Right atrium auricular region (tissue), 2 donors: ENCODE measurements at regions not wholly inside any gene's neighbourhood (a gene's known extent, or its start where the extent isn't known, plus 50 kb on each side); places are given as distances from the start of the nearest gene placed in this dataset.

Source experiments
- DNase-seq: peaks from one replicate; pipeline ENCODE4 v3.0.0-alpha.2; 2019; ENCODE audit warnings: low spot score
- H3K27ac ChIP-seq, 2 donors: fragments of 200-600 bp; sonication (generic); 1 replicate in 1 of 2; 2 replicates in 1 of 2; pipeline ENCODE4 v1.5.1; 2016 to 2019
- H3K27me3 ChIP-seq, 2 donors: fragments of 200-600 bp; sonication (generic); one replicate each; pipeline versions ENCODE4 v1.5.1 to v1.6.0; 2017 to 2019
- H3K36me3 ChIP-seq: fragments of 200-600 bp; sonication (generic); one replicate; pipeline ENCODE4 v1.5.1; 2016
- H3K4me1 ChIP-seq, 2 donors: fragments of 200-600 bp; sonication (generic); one replicate each; pipeline versions ENCODE4 v1.5.1 to v1.6.0; 2017 to 2019
- H3K4me3 ChIP-seq, 2 donors: fragments of 200-600 bp; sonication (generic); 1 replicate in 1 of 2; 2 replicates in 1 of 2; pipeline ENCODE4 v1.5.1; 2017 to 2019; ENCODE audit warnings: mild to moderate bottlenecking in 1 of 2, moderate library complexity in 1 of 2
- H3K9me3 ChIP-seq, 2 donors: fragments of 200-600 bp; sonication (generic); one replicate each; pipeline ENCODE4 v1.5.1; 2019
- TF ChIP-seq, protein P1 (sequence below), 2 donors: fragments of 200-600 bp; sonication (generic); IDR thresholded peaks; one replicate each; pipeline ENCODE4 v1.5.1; 2019; ENCODE audit warnings: antibody characterized with exemption in 2 of 2

DNA sequence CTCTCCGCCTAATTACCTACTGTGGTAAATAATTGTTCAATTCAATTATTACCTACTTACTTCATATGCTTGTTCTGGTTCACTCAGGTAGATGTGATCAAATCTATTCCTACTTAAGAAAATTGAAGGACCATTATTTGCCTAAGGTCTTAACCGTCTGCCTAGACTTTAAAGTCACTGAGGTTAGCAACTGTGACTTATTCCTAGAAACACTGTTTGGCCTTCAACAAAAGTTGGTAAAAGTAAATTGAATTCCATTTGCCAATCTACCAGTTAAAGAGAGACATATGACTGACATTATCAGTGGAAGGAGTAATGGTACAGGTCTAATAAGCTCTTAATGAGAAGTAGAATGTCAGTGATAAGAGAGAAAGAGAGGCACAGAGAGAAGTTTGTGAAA lies 491.5 kb downstream of the NYAP2 start:
- TF ChIP-seq, protein P1, sequence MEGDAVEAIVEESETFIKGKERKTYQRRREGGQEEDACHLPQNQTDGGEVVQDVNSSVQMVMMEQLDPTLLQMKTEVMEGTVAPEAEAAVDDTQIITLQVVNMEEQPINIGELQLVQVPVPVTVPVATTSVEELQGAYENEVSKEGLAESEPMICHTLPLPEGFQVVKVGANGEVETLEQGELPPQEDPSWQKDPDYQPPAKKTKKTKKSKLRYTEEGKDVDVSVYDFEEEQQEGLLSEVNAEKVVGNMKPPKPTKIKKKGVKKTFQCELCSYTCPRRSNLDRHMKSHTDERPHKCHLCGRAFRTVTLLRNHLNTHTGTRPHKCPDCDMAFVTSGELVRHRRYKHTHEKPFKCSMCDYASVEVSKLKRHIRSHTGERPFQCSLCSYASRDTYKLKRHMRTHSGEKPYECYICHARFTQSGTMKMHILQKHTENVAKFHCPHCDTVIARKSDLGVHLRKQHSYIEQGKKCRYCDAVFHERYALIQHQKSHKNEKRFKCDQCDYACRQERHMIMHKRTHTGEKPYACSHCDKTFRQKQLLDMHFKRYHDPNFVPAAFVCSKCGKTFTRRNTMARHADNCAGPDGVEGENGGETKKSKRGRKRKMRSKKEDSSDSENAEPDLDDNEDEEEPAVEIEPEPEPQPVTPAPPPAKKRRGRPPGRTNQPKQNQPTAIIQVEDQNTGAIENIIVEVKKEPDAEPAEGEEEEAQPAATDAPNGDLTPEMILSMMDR (IDR thresholded peaks at IDR 0.05) = no peak
- Histone ChIP-seq H3K4me3 (no peak overlapping the region), H3K27ac (no peak overlapping the region), H3K9me3 (no peaks in the 10 kb centered on the region), H3K27me3 (no peaks in the 10 kb centered on the region), H3K4me1 (no peaks in the 10 kb centered on the region), H3K36me3 (no peaks in the 10 kb centered on the region)
- no peak for DNase-seq

DNA sequence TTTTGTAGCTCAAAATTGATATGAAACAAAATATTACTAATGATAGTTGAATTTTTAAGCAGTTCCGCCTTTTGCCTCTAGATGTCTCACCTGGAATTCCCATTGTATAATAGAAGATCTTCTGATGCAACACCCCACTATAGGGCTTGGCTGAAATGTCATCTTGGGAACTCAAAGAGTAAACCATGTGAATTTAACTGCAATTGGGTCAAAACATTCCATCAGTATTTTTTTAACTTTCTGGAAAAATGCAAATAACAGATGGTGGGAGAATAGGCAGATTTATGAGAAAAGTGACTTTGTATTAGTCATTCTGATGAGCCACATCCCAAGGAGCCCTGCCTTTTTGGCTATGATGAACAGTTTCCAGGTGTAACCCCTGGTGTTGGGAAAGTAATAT lies 489.9 kb downstream of the NYAP2 start:
- Histone ChIP-seq H3K27ac (no peak overlapping the region), H3K36me3 (no peaks in the 10 kb centered on the region), H3K9me3 (no peaks in the 10 kb centered on the region), H3K27me3 (no peaks in the 10 kb centered on the region), H3K4me1 (no peaks in the 10 kb centered on the region), H3K4me3 (no peak overlapping the region)
- TF ChIP-seq, protein P1 (IDR thresholded peaks at IDR 0.05) = peak; percentile 78 to 82
- DNase-seq = no peak

GRCh38 chr2:225867071-225867470 lies 467.6 kb downstream of the NYAP2 start:
- H3K36me3 ChIP-seq = no peaks in the 10 kb centered on the region
- H3K27ac ChIP-seq = no peak overlapping the region
- H3K4me3 ChIP-seq = no peak overlapping the region
- DNase-seq = no peak
- H3K4me1 ChIP-seq = no peaks in the 10 kb centered on the region
- TF ChIP-seq, protein P1 (IDR thresholded peaks at IDR 0.05) = no peak
- H3K9me3 ChIP-seq = no peaks in the 10 kb centered on the region
- no peaks in the 10 kb centered on the region for H3K27me3 ChIP-seq

DNA sequence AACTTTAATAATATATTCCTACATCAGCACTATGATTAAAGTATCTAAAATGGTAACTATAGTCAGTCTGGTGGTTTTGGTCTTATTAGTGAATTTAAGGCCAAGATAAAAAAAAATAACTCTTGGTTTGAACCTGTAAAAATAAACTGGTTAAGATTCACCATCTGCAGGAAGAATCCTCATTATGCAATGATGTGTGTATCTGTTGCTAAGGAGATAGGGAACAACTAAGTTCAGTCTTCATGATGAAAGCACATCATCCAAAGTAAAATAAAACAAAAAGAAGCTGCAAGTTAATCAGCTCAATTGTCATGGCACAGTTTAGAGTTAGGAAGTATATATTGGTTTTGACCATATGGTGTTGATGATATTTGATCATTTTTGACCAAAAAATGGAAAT lies 466.0 kb downstream of the NYAP2 start:
- Histone ChIP-seq H3K9me3 (no peaks in the 10 kb centered on the region), H3K4me1 (no peaks in the 10 kb centered on the region), H3K27me3 (no peaks in the 10 kb centered on the region), H3K36me3 (no peaks in the 10 kb centered on the region), H3K27ac (no peak overlapping the region), H3K4me3 (no peak overlapping the region)
- TF ChIP-seq, protein P1 (IDR thresholded peaks at IDR 0.05) = no peak
- DNase-seq = no peak

DNA sequence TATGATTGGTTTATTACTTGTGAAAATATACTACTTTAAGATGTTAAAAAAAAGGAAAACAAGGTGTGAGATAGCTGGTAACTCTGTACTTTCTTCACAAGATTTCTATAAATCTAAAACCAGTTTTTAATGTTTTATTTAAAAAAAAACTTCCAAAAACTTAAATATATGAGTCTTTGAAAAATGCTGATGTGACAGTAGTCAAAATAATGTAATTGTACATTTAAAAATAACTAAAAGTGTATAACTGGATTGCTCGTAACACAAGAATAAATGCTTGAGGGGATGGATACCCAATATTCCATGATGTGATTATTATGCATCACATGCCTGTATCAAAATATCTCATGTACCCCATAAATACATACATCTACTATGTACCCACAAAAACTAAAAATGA lies 464.9 kb downstream of the NYAP2 start:
- Histone ChIP-seq H3K4me1 (no peaks in the 10 kb centered on the region), H3K27me3 (no peaks in the 10 kb centered on the region), H3K27ac (no peak overlapping the region), H3K36me3 (no peaks in the 10 kb centered on the region), H3K9me3 (no peaks in the 10 kb centered on the region), H3K4me3 (no peak overlapping the region)
- no peak for DNase-seq
- TF ChIP-seq, protein P1 (IDR thresholded peaks at IDR 0.05) = no peak

DNA sequence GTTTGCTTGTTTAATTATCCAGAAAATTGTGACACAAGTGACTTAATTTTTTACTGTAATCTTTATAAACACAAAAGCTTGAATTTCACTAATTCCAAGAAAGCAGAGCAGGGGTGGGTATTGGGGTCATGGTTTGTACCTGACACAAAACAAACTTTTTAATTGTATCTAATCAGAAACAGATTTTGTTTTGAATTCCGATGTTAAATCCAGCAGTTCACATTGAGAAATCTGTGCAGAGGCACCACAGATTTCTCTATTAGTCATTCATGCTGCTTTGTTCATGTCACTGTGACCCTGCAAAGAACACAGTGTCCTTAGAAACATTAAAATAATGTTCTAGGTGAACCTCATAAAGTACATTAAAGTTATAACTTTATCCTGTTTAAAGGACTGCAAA lies 443.4 kb downstream of the NYAP2 start:
- no peak overlapping the region for H3K4me3 ChIP-seq
- H3K9me3 ChIP-seq = no peaks in the 10 kb centered on the region
- no peak overlapping the region for H3K27ac ChIP-seq
- no peaks in the 10 kb centered on the region for H3K4me1 ChIP-seq
- no peaks in the 10 kb centered on the region for H3K36me3 ChIP-seq
- DNase-seq = no peak
- TF ChIP-seq, protein P1 (IDR thresholded peaks at IDR 0.05) = no peak
- no peaks in the 10 kb centered on the region for H3K27me3 ChIP-seq
